Stimulated activated naive B cell treated with anti-CD40 and anti-IgM and Interleukin-4, amounts not matched to agents 10 μg/mL and 1 μg/mL and 100 μg/mL, for 72 hours (primary cell): ENCODE measurements at regions not wholly inside any gene's neighbourhood (a gene's known extent, or its start where the extent isn't known, plus 50 kb on each side); places are given as distances from the start of the nearest gene placed in this dataset.

Experiments used
- ATAC-seq, 2 donors: fragments of 150-1000 bp; cut with Tn5 transposase; replicated peaks; 2 replicates each; pipeline ENCODE4 v1.10.0; 2021; ENCODE audit warnings: moderate library complexity in 1 of 2
- DNase-seq: peaks from one replicate; pipeline ENCODE4 v3.0.0; 2021
- H3K27ac Mint-ChIP-seq: one replicate; pipeline ENCODE4 v1.8.0; 2022; ENCODE audit warnings: mild to moderate bottlenecking, mixed read lengths
- H3K27me3 Mint-ChIP-seq, 2 donors: one replicate each; pipeline ENCODE4 v1.8.0; 2022; ENCODE audit warnings: mixed read lengths in 2 of 2
- H3K36me3 Mint-ChIP-seq, 2 donors: one replicate each; pipeline ENCODE4 v1.8.0; 2022; ENCODE audit warnings: mixed read lengths in 2 of 2, mild to moderate bottlenecking in 1 of 2
- H3K4me1 Mint-ChIP-seq, 2 donors: one replicate each; pipeline ENCODE4 v1.8.0; 2022; ENCODE audit warnings: mixed read lengths in 2 of 2, mild to moderate bottlenecking in 1 of 2
- H3K4me3 Mint-ChIP-seq, 2 donors: one replicate each; pipeline ENCODE4 v1.8.0; 2022; ENCODE audit warnings: mild to moderate bottlenecking in 2 of 2, mixed read lengths in 2 of 2, moderate library complexity in 1 of 2
- H3K9me3 Mint-ChIP-seq, 2 donors: one replicate each; pipeline ENCODE4 v1.8.0; 2022; ENCODE audit warnings: mixed read lengths in 2 of 2, mild to moderate bottlenecking in 1 of 2

GRCh38 chr16:66295213-66295612 is 71.3 kb upstream of the CDH5 start:
- Mint-ChIP-seq H3K9me3 (peaks cover 0 to 4% of the 10 kb centered on the region in 2 donors), H3K4me3 (no peak overlapping the region), H3K27me3 (peaks cover 16 to 24% of the 10 kb centered on the region in 2 donors), H3K36me3 (no peaks in the 10 kb centered on the region), H3K4me1 (peaks cover 0 to 6% of the 10 kb centered on the region in 2 donors), H3K27ac (no peak overlapping the region)
- ATAC-seq (no peak), DNase-seq (no peak)

- DNase-seq, result no peak
- H3K36me3 Mint-ChIP-seq, result no peaks in the 10 kb centered on the region
- H3K4me3 Mint-ChIP-seq, result no peak overlapping the region
- no peak for ATAC-seq
- peaks cover 0 to 4% of the 10 kb centered on the region in 2 donors for H3K9me3 Mint-ChIP-seq
- H3K27me3 Mint-ChIP-seq, result peaks cover 14 to 24% of the 10 kb centered on the region in 2 donors
- H3K27ac Mint-ChIP-seq, result no peak overlapping the region
- H3K4me1 Mint-ChIP-seq, result peaks cover 0 to 6% of the 10 kb centered on the region in 2 donors
These were observed 72.0 kb upstream of the CDH5 start for GRCh38 chr16:66294507-66294906.

GRCh38 chr16:66293932-66294331 is 72.6 kb upstream of the CDH5 start:
- H3K27ac Mint-ChIP-seq, result no peak overlapping the region
- DNase-seq (no peak), ATAC-seq (no peak)
- no peaks in the 10 kb centered on the region for H3K36me3 Mint-ChIP-seq
- no peak overlapping the region for H3K4me3 Mint-ChIP-seq
- no peaks in the 10 kb centered on the region for H3K4me1 Mint-ChIP-seq
- peaks cover 14 to 20% of the 10 kb centered on the region in 2 donors for H3K27me3 Mint-ChIP-seq
- H3K9me3 Mint-ChIP-seq, result peaks cover 0 to under 1% of the 10 kb centered on the region in 2 donors

GRCh38 chr16:66293207-66293735 is 73.2 kb upstream of the CDH5 start:
- ATAC-seq (no peak), DNase-seq (no peak)
- H3K9me3 Mint-ChIP-seq, result no peaks in the 10 kb centered on the region
- H3K36me3 Mint-ChIP-seq, result no peaks in the 10 kb centered on the region
- peaks cover 14 to 20% of the 10 kb centered on the region in 2 donors for H3K27me3 Mint-ChIP-seq
- no peak overlapping the region for H3K4me3 Mint-ChIP-seq
- no peak overlapping the region for H3K27ac Mint-ChIP-seq
- no peaks in the 10 kb centered on the region for H3K4me1 Mint-ChIP-seq

- Mint-ChIP-seq H3K27me3 (peaks cover 14 to 20% of the 10 kb centered on the region in 2 donors), H3K27ac (no peak overlapping the region), H3K9me3 (no peaks in the 10 kb centered on the region), H3K4me3 (no peak overlapping the region), H3K4me1 (no peaks in the 10 kb centered on the region), H3K36me3 (no peaks in the 10 kb centered on the region)
- ATAC-seq (no peak), DNase-seq (no peak)
These were observed 74.1 kb upstream of the CDH5 start for GRCh38 chr16:66292241-66292935.

- H3K4me1 Mint-ChIP-seq, result no peaks in the 10 kb centered on the region
- no peaks in the 10 kb centered on the region for H3K36me3 Mint-ChIP-seq
- H3K9me3 Mint-ChIP-seq, result no peaks in the 10 kb centered on the region
- DNase-seq (no peak), ATAC-seq (no peak)
- H3K4me3 Mint-ChIP-seq, result no peak overlapping the region
- H3K27me3 Mint-ChIP-seq, result peaks cover 14 to 20% of the 10 kb centered on the region in 2 donors
- H3K27ac Mint-ChIP-seq, result no peak overlapping the region
These were observed 74.7 kb upstream of the CDH5 start for GRCh38 chr16:66291833-66292232.

GRCh38 chr16:66290431-66290830 is 76.1 kb upstream of the CDH5 start:
- Mint-ChIP-seq H3K27ac (no peak overlapping the region), H3K36me3 (no peaks in the 10 kb centered on the region), H3K27me3 (peaks cover 14 to 24% of the 10 kb centered on the region in 2 donors), H3K4me3 (no peak overlapping the region), H3K9me3 (no peaks in the 10 kb centered on the region), H3K4me1 (no peaks in the 10 kb centered on the region)
- DNase-seq, result no peak
- ATAC-seq, result no peak

- Mint-ChIP-seq H3K4me3 (no peak overlapping the region), H3K27me3 (peaks cover 14 to 27% of the 10 kb centered on the region in 2 donors), H3K36me3 (no peaks in the 10 kb centered on the region), H3K4me1 (no peaks in the 10 kb centered on the region), H3K27ac (no peak overlapping the region), H3K9me3 (no peaks in the 10 kb centered on the region)
- no peak for ATAC-seq
- no peak for DNase-seq
These were observed 76.5 kb upstream of the CDH5 start for GRCh38 chr16:66289986-66290385.

- H3K4me1 Mint-ChIP-seq, result no peaks in the 10 kb centered on the region
- no peaks in the 10 kb centered on the region for H3K36me3 Mint-ChIP-seq
- H3K4me3 Mint-ChIP-seq, result no peak overlapping the region
- peaks cover 14 to 29% of the 10 kb centered on the region in 2 donors for H3K27me3 Mint-ChIP-seq
- no peak overlapping the region for H3K27ac Mint-ChIP-seq
- DNase-seq (no peak), ATAC-seq (no peak)
- H3K9me3 Mint-ChIP-seq, result peaks cover 0 to 3% of the 10 kb centered on the region in 2 donors
These were observed 77.3 kb upstream of the CDH5 start for GRCh38 chr16:66289051-66289680.

GRCh38 chr16:66287926-66288325 is 78.6 kb upstream of the CDH5 start:
- ATAC-seq (peak; percentile 12 to 25), DNase-seq (no peak)
- peaks cover 9 to 17% of the 10 kb centered on the region in 2 donors for H3K27me3 Mint-ChIP-seq
- peaks cover 0 to 5% of the 10 kb centered on the region in 2 donors for H3K9me3 Mint-ChIP-seq
- no peaks in the 10 kb centered on the region for H3K36me3 Mint-ChIP-seq
- no peaks in the 10 kb centered on the region for H3K4me1 Mint-ChIP-seq
- no peak overlapping the region for H3K4me3 Mint-ChIP-seq
- H3K27ac Mint-ChIP-seq, result no peak overlapping the region

- no peaks in the 10 kb centered on the region for H3K36me3 Mint-ChIP-seq
- no peak for ATAC-seq
- no peaks in the 10 kb centered on the region for H3K4me1 Mint-ChIP-seq
- peaks cover 9 to 12% of the 10 kb centered on the region in 2 donors for H3K27me3 Mint-ChIP-seq
- H3K9me3 Mint-ChIP-seq, result peaks cover 0 to 5% of the 10 kb centered on the region in 2 donors
- no peak overlapping the region for H3K4me3 Mint-ChIP-seq
- no peak for DNase-seq
- H3K27ac Mint-ChIP-seq, result no peak overlapping the region
These were observed 79.1 kb upstream of the CDH5 start for GRCh38 chr16:66287416-66287815.

GRCh38 chr16:66286527-66286926 is 80.0 kb upstream of the CDH5 start:
- no peak for ATAC-seq
- Mint-ChIP-seq H3K36me3 (no peaks in the 10 kb centered on the region), H3K4me3 (no peak overlapping the region), H3K27ac (no peak overlapping the region), H3K27me3 (peaks cover 7 to 9% of the 10 kb centered on the region in 2 donors), H3K9me3 (peaks cover 0 to 5% of the 10 kb centered on the region in 2 donors), H3K4me1 (no peaks in the 10 kb centered on the region)
- no peak for DNase-seq

- DNase-seq (no peak), ATAC-seq (no peak)
- peaks cover 23 to 25% of the 10 kb centered on the region in 2 donors for H3K9me3 Mint-ChIP-seq
- peaks cover 24 to 51% of the 10 kb centered on the region in 2 donors for H3K27me3 Mint-ChIP-seq
- H3K27ac Mint-ChIP-seq, result no peak overlapping the region
- no peak overlapping the region for H3K4me3 Mint-ChIP-seq
- peaks cover 0 to 2% of the 10 kb centered on the region in 2 donors for H3K4me1 Mint-ChIP-seq
- H3K36me3 Mint-ChIP-seq, result peaks cover 0 to 4% of the 10 kb centered on the region in 2 donors
These were observed 87.8 kb upstream of the CDH5 start for GRCh38 chr16:66278604-66279262.

- peaks cover 0 to 4% of the 10 kb centered on the region in 2 donors for H3K36me3 Mint-ChIP-seq
- no peak for ATAC-seq
- DNase-seq, result no peak
- peaks cover 0 to 2% of the 10 kb centered on the region in 2 donors for H3K4me1 Mint-ChIP-seq
- no peak overlapping the region for H3K27ac Mint-ChIP-seq
- peaks cover 23 to 25% of the 10 kb centered on the region in 2 donors for H3K9me3 Mint-ChIP-seq
- H3K27me3 Mint-ChIP-seq, result peaks cover 29 to 51% of the 10 kb centered on the region in 2 donors
- H3K4me3 Mint-ChIP-seq, result no peak overlapping the region
These were observed 88.4 kb upstream of the CDH5 start for GRCh38 chr16:66278111-66278531.
